Endodermal cell (in vitro differentiated cells): ENCODE measurements at regions not wholly inside any gene's neighbourhood (a gene's known extent, or its start where the extent isn't known, plus 50 kb on each side); places are given as distances from the start of the nearest gene placed in this dataset.

Experiments used
- DNase-seq: peaks from one replicate; pipeline ENCODE4 v3.0.0-alpha.2; 2017
- H3K27ac ChIP-seq: 2 replicates; pipeline ENCODE4 v1.5.1; 2013; ENCODE audit warnings: mild to moderate bottlenecking, low read depth, low read length, moderate library complexity
- H3K27me3 ChIP-seq: 2 replicates; pipeline ENCODE4 v1.6.1; 2013; ENCODE audit warnings: mild to moderate bottlenecking, low read length, moderate library complexity; ENCODE audit not compliant: insufficient read depth, control insufficient read depth, poor library complexity, severe bottlenecking
- H3K36me3 ChIP-seq: 2 replicates; pipeline ENCODE4 v1.7.0; 2013; ENCODE audit warnings: mild to moderate bottlenecking, low read length, moderate library complexity; ENCODE audit not compliant: control insufficient read depth, insufficient read depth
- H3K4me1 ChIP-seq: one replicate; pipeline ENCODE4 v1.7.0; 2013; ENCODE audit warnings: low read length; ENCODE audit not compliant: control insufficient read depth, insufficient read depth
- H3K4me3 ChIP-seq: 2 replicates; pipeline ENCODE4 v1.5.1; 2013; ENCODE audit warnings: mild to moderate bottlenecking, low read length, moderate library complexity
- H3K9ac ChIP-seq: 2 replicates; pipeline ENCODE4 v1.6.1; 2013; ENCODE audit warnings: mild to moderate bottlenecking, low read length, moderate library complexity; ENCODE audit not compliant: poor library complexity, severe bottlenecking; ENCODE audit errors: extremely low read depth
- H3K9me3 ChIP-seq: 2 replicates; pipeline ENCODE4 v1.6.1; 2013; ENCODE audit warnings: mild to moderate bottlenecking, low read length, moderate library complexity; ENCODE audit not compliant: control insufficient read depth
- H3K27ac Mint-ChIP-seq: 2 replicates; pipeline ENCODE4 v1.8.0; 2020; ENCODE audit warnings: mixed read lengths
- H3K27me3 Mint-ChIP-seq: 2 replicates; pipeline ENCODE4 v1.8.0; 2021; ENCODE audit warnings: mild to moderate bottlenecking, mixed read lengths; ENCODE audit not compliant: insufficient read depth
- H3K36me3 Mint-ChIP-seq: 2 replicates; pipeline ENCODE4 v1.8.0; 2020; ENCODE audit warnings: low read depth, mixed read lengths
- H3K4me1 Mint-ChIP-seq: 2 replicates; pipeline ENCODE4 v1.8.0; 2020; ENCODE audit warnings: mixed read lengths
- H3K4me3 Mint-ChIP-seq: 2 replicates; pipeline ENCODE4 v1.8.0; 2020; ENCODE audit warnings: mild to moderate bottlenecking, moderate library complexity, mixed read lengths
- H3K9me3 Mint-ChIP-seq: 2 replicates; pipeline ENCODE4 v1.8.0; 2020; ENCODE audit warnings: mild to moderate bottlenecking, mixed read lengths
- WGBS, 2 experiments: methylation state at CpG; one replicate each; pipeline versions ENCODE4 v1.1.5 to v1.1.7; 2013; ENCODE audit warnings: missing lambda C conversion rate in 2 of 2, mixed read lengths in 1 of 2; ENCODE audit not compliant: insufficient coverage in 1 of 2, insufficient read length in 1 of 2; 5-methylcytosine and 5-hydroxymethylcytosine counted together
- TF ChIP-seq, protein P1 (sequence below): fragments of 200-600 bp; sonication (generic); conservative IDR thresholded peaks from 2 replicates; pipeline ENCODE4 v1.5.0; 2021; ENCODE audit warnings: antibody characterized with exemption, mild to moderate bottlenecking

DNA sequence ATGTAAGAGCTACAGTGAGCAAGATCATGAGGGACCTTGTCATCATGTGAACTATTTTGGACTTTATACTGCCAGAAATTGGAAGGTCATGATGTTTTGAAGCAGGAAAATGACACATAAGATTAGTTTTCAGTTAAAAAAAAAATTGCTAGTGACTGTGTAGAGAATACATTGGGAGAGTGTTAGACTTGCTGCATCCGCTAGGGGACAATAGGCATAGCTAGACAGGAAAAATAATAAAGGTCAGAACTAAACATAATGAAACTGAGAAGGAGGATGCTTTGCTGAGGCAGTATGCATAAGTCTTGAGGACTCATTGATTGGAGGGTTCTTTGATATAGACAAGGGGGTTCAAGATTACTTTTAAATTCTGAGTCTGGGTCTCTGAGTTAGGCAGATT, 275.8 kb upstream of the KCNH8 start:
- WGBS, 2 experiments, result 87 to 100% methylated on average over 1 of the region's 1 CpG
- H3K9ac ChIP-seq, result no peak overlapping the region
- Mint-ChIP-seq H3K27ac (no peak overlapping the region), H3K36me3 (no peaks in the 10 kb centered on the region), H3K4me3 (no peak overlapping the region), H3K4me1 (peaks cover 9% of the 10 kb centered on the region), H3K9me3 (no peaks in the 10 kb centered on the region), H3K27me3 (no peaks in the 10 kb centered on the region)
- no peaks in the 10 kb centered on the region for H3K36me3 ChIP-seq
- H3K27me3 ChIP-seq, result no peaks in the 10 kb centered on the region
- TF ChIP-seq, protein P1, sequence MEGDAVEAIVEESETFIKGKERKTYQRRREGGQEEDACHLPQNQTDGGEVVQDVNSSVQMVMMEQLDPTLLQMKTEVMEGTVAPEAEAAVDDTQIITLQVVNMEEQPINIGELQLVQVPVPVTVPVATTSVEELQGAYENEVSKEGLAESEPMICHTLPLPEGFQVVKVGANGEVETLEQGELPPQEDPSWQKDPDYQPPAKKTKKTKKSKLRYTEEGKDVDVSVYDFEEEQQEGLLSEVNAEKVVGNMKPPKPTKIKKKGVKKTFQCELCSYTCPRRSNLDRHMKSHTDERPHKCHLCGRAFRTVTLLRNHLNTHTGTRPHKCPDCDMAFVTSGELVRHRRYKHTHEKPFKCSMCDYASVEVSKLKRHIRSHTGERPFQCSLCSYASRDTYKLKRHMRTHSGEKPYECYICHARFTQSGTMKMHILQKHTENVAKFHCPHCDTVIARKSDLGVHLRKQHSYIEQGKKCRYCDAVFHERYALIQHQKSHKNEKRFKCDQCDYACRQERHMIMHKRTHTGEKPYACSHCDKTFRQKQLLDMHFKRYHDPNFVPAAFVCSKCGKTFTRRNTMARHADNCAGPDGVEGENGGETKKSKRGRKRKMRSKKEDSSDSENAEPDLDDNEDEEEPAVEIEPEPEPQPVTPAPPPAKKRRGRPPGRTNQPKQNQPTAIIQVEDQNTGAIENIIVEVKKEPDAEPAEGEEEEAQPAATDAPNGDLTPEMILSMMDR, result no peak
- H3K27ac ChIP-seq, result no peak overlapping the region
- H3K4me3 ChIP-seq, result no peak overlapping the region
- H3K9me3 ChIP-seq, result peaks cover 17% of the 10 kb centered on the region
- DNase-seq, result no peak
- H3K4me1 ChIP-seq, result peaks cover under 1% of the 10 kb centered on the region

DNA sequence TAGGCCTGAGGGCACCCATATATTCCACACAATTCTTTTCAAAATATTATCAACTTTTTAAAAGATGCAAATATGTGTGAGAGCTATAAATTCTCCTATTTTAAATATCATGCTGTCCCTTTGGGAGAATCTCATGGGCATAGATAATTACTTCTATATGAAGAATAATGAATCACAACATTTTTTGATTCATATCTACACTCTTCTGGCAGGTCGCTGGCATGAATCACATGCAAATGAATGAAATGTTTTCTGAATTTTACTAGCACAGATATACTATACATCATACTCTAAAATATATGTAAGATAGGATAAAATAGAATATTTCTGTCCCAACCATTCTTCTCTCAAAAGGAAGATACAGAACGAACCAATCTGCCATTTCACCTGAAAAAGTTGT, 277.7 kb upstream of the KCNH8 start:
- Histone ChIP-seq H3K9ac (no peak overlapping the region), H3K36me3 (no peaks in the 10 kb centered on the region), H3K9me3 (peaks cover 23% of the 10 kb centered on the region), H3K27me3 (no peaks in the 10 kb centered on the region), H3K4me1 (no peaks in the 10 kb centered on the region), H3K27ac (no peak overlapping the region), H3K4me3 (no peak overlapping the region)
- H3K36me3 Mint-ChIP-seq, result no peaks in the 10 kb centered on the region
- no peak overlapping the region for H3K4me3 Mint-ChIP-seq
- H3K27ac Mint-ChIP-seq, result no peak overlapping the region
- H3K4me1 Mint-ChIP-seq, result peaks cover 12% of the 10 kb centered on the region
- no peaks in the 10 kb centered on the region for H3K9me3 Mint-ChIP-seq
- no peaks in the 10 kb centered on the region for H3K27me3 Mint-ChIP-seq
- WGBS, 2 experiments, result 100% methylated on average over 1 of the region's 2 CpGs
- DNase-seq, result no peak
- TF ChIP-seq, protein P1, result no peak

DNA sequence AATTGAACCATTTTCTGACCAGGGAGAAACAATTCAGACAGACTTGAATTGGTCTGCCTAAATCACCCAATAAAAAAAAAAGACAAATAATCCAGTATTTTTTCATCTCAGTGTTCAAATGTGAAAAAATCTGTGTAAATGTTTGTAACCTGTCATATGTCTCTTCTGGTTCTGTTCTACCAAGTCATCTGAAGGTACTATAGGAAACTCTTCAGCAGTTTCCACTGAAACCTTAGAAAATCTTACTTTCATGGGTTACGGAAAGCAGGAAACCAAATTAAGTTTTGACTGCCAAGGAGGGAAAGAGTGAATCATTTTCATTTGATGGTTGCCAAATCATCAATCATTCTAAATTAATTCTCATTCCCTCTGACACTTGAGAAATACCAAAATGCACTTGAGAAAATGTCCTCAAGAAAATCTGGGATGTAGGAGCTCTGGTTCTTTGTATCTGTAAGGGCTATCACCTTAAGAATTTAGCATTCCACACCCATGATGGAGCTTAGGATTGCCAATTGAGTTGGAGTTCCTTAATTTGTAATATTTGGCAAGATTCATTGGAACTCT, 278.2 kb upstream of the KCNH8 start:
- Histone ChIP-seq H3K9ac (no peak overlapping the region), H3K36me3 (no peaks in the 10 kb centered on the region), H3K27me3 (no peaks in the 10 kb centered on the region), H3K4me1 (no peaks in the 10 kb centered on the region), H3K27ac (no peak overlapping the region), H3K4me3 (no peak overlapping the region), H3K9me3 (peaks cover 23% of the 10 kb centered on the region)
- Mint-ChIP-seq H3K9me3 (no peaks in the 10 kb centered on the region), H3K27ac (no peak overlapping the region), H3K4me3 (no peak overlapping the region), H3K36me3 (no peaks in the 10 kb centered on the region), H3K4me1 (peaks cover 16% of the 10 kb centered on the region), H3K27me3 (no peaks in the 10 kb centered on the region)
- TF ChIP-seq, protein P1, result no peak
- DNase-seq, result no peak
- WGBS, 2 experiments, result 83 to 100% methylated on average over 1 of the region's 1 CpG
